Right lobe of liver (tissue), 6 donors: ENCODE measurements at regions not wholly inside any gene's neighbourhood (a gene's known extent, or its start where the extent isn't known, plus 50 kb on each side); places are given as distances from the start of the nearest gene placed in this dataset.
A peak's percentile ranks its signal among the peaks of the same experiment; 100 is the strongest.

Experiments
- ATAC-seq, 4 donors: fragments of 200-7000 bp; cut with Tn5 transposase; one replicate each; pipeline ENCODE4 v1.9.1; 2020; ENCODE audit warnings: mild to moderate bottlenecking in 4 of 4, moderate library complexity in 4 of 4
- DNase-seq, 3 donors: peaks; one replicate each; pipeline ENCODE4 v3.0.0-alpha.2; 2020
- H3K27ac ChIP-seq, 3 donors: fragments of 200-600 bp; one replicate each; pipeline ENCODE4 v1.8.0; 2022
- H3K27me3 ChIP-seq, 2 donors: fragments of 200-600 bp; one replicate each; pipeline ENCODE4 v1.8.0; 2022
- H3K36me3 ChIP-seq, 4 donors: fragments of 200-600 bp; sonication (generic) in 1 of 4; one replicate each; pipeline versions ENCODE4 v1.5.1 to v1.8.0; 2017 to 2022; ENCODE audit warnings: control low read depth in 1 of 4
- H3K4me1 ChIP-seq, 4 donors: fragments of 200-600 bp; sonication (generic) in 1 of 4; one replicate each; pipeline versions ENCODE4 v1.5.1 to v1.8.0; 2017 to 2022; ENCODE audit warnings: control low read depth in 1 of 4
- H3K4me3 ChIP-seq, 3 donors: fragments of 200-600 bp; one replicate each; pipeline ENCODE4 v1.8.0; 2022
- H3K9me3 ChIP-seq, 4 donors: fragments of 200-600 bp; sonication (generic) in 1 of 4; one replicate each; pipeline versions ENCODE4 v1.5.1 to v1.8.0; 2017 to 2022; ENCODE audit warnings: control low read depth in 1 of 4
- CTCF ChIP-seq, 4 donors: fragments of 200-600 bp in 3 of 4; fragments of 450-650 bp in 1 of 4; IDR thresholded peaks; one replicate each; pipeline versions ENCODE4 v1.5.1 to v1.8.0; 2016 to 2022; ENCODE audit warnings: antibody characterized with exemption in 4 of 4, mild to moderate bottlenecking in 2 of 4
- POLR2A ChIP-seq: fragments of 450-650 bp; IDR thresholded peaks from one replicate; pipeline ENCODE4 v1.6.1; 2017; ENCODE audit warnings: antibody characterized with exemption, mild to moderate bottlenecking
- WGBS: methylation state at CpG from one replicate; pipeline ENCODE4 v1.1.6; 2018; ENCODE audit warnings: low coverage, low lambda C conversion rate; ENCODE audit not compliant: insufficient coverage; ENCODE audit errors: missing lambda C conversion rate; 5-methylcytosine and 5-hydroxymethylcytosine counted together
- intact Hi-C, 2 donors: fragments of 100-400 bp; cut with DNase I; formaldehyde crosslinking; loops; one replicate each; pipeline versions ENCODE4 v1.11.2 to v1.14.1; 2022
- donor health status: DM: no; HTN: yes; CAD: no.
- donor health status: DM: no; HTN: no; CAD: no.
- donor health status: DM: no; HTN: no; CAD: no.
- donor health status: DM: no; HTN: yes; CAD: no.
- donor health status: DM: no; HTN: yes; CAD: no.

GRCh38 chr3:154850921-154851320 lies 229.2 kb upstream of the MME start:
- no peak overlapping the region for H3K27ac ChIP-seq
- H3K4me3 ChIP-seq: no peak overlapping the region
- TF ChIP-seq POLR2A (no peak), CTCF (IDR thresholded peaks at IDR 0.05) (no peak)
- no peaks in the 10 kb centered on the region for H3K36me3 ChIP-seq
- no peaks in the 10 kb centered on the region for H3K4me1 ChIP-seq
- no peaks in the 10 kb centered on the region for H3K9me3 ChIP-seq
- intact Hi-C loops: no loop called here
- H3K27me3 ChIP-seq: no peaks in the 10 kb centered on the region
- 60% methylated on average over 2 of the region's 2 CpGs for WGBS
- DNase-seq (no peak), ATAC-seq (peak in 1 of 4 donors; percentile 44)

GRCh38 chr3:154849408-154849807 lies 230.7 kb upstream of the MME start:
- TF ChIP-seq POLR2A: no peak
- TF ChIP-seq CTCF (IDR thresholded peaks at IDR 0.05): no peak

GRCh38 chr3:154844863-154845262 lies 235.3 kb upstream of the MME start:
- TF ChIP-seq POLR2A: no peak
- TF ChIP-seq CTCF (IDR thresholded peaks at IDR 0.05): no peak
- intact Hi-C loops: no loop called here
- DNase-seq: no peak
- Histone ChIP-seq H3K4me3 (no peak overlapping the region), H3K36me3 (no peaks in the 10 kb centered on the region), H3K27ac (no peak overlapping the region), H3K9me3 (no peaks in the 10 kb centered on the region), H3K4me1 (no peaks in the 10 kb centered on the region), H3K27me3 (no peaks in the 10 kb centered on the region)
- no peak for ATAC-seq
- 38% methylated on average over 1 of the region's 1 CpG for WGBS

More at GRCh38 chr3:154849408-154849807, 230.7 kb upstream of the MME start:
- Histone ChIP-seq H3K36me3 (no peaks in the 10 kb centered on the region), H3K27me3 (no peaks in the 10 kb centered on the region), H3K4me1 (no peaks in the 10 kb centered on the region), H3K4me3 (no peak overlapping the region), H3K27ac (no peak overlapping the region), H3K9me3 (no peaks in the 10 kb centered on the region)
- intact Hi-C loops: no loop called here
- ATAC-seq (no peak), DNase-seq (no peak)
- whole genome bisulfite sequencing: 72% methylated on average over 2 of the region's 2 CpGs

- Histone ChIP-seq H3K27me3 (no peaks in the 10 kb centered on the region), H3K4me3 (no peak overlapping the region), H3K36me3 (no peaks in the 10 kb centered on the region), H3K4me1 (no peaks in the 10 kb centered on the region), H3K27ac (no peak overlapping the region), H3K9me3 (no peaks in the 10 kb centered on the region)
- no peak for ATAC-seq
- 26% methylated on average over 1 of the region's 1 CpG for WGBS
- DNase-seq: no peak
- intact Hi-C loops: no loop called here
- no peak for TF ChIP-seq CTCF (IDR thresholded peaks at IDR 0.05)
- no peak for TF ChIP-seq POLR2A
These were observed 236.5 kb upstream of the MME start for GRCh38 chr3:154843647-154844046.

- ATAC-seq: no peak
- no peaks in the 10 kb centered on the region for H3K4me1 ChIP-seq
- WGBS: 80% methylated on average over 2 of the region's 2 CpGs
These were observed 237.6 kb upstream of the MME start for GRCh38 chr3:154842536-154842935.

More at GRCh38 chr3:154842536-154842935, 237.6 kb upstream of the MME start:
- no peaks in the 10 kb centered on the region for H3K36me3 ChIP-seq
- DNase-seq: no peak
- no peak overlapping the region for H3K4me3 ChIP-seq
- TF ChIP-seq POLR2A: no peak
- no peaks in the 10 kb centered on the region for H3K9me3 ChIP-seq
- H3K27ac ChIP-seq: no peak overlapping the region
- no peaks in the 10 kb centered on the region for H3K27me3 ChIP-seq
- intact Hi-C loops: no loop called here
